GM12878 (cell line): ENCODE measurements at regions not wholly inside any gene's neighbourhood (a gene's known extent, or its start where the extent isn't known, plus 50 kb on each side); places are given as distances from the start of the nearest gene placed in this dataset.

Experiments used
- ATAC-seq: fragments of 200-7000 bp; cut with Tn5 transposase; 3 replicates; pipeline ENCODE4 v1.9.1; 2020; ENCODE audit warnings: mild to moderate bottlenecking, moderate library complexity
- BruUV-seq: library from RNA; stranded (reverse); fragments of 400-500 nt; replicated peaks from 2 replicates; lab custom pipeline; 2021; lab: Mats Ljungman, UMichigan
- CTCF ChIA-PET: fragments of 300-600 bp; sonication (Branson Sonifier 250); formaldehyde crosslinking; extraction: SDS; loops from one replicate; lab custom pipeline; 2021; ENCODE audit warnings: inconsistent platforms; lab: Yijun Ruan, JAX
- POLR2A ChIA-PET: fragments of 350-600 bp; formaldehyde crosslinking; extraction: SDS; loops from one replicate; lab custom pipeline; 2021; ENCODE audit warnings: inconsistent platforms; lab: Charles Lee
- RAD21 ChIA-PET: fragments of 300-600 bp; sonication (Branson Sonifier 250); formaldehyde crosslinking; loops from one replicate; lab custom pipeline; 2023; ENCODE audit warnings: antibody characterized with exemption; ENCODE audit not compliant: unreplicated experiment; lab: Charles Lee
- SMC1A ChIA-PET: fragments of 300-600 bp; sonication (Branson Sonifier 250); formaldehyde crosslinking; loops from one replicate; lab custom pipeline; 2023; ENCODE audit not compliant: unreplicated experiment, uncharacterized antibody; lab: Charles Lee
- DNase-seq: peaks from one replicate; pipeline ENCODE4 v3.0.0-alpha.2; 2011; ENCODE audit warnings: low read depth, low spot score
- FAIRE-seq: peaks from 3 replicates; lab custom pipeline; 2011; peaks lifted over from hg19 to GRCh38; lab: Jason Lieb, UNC
- H2AFZ ChIP-seq: 2 replicates; pipeline ENCODE4 v1.6.0; 2011; ENCODE audit warnings: low read depth, low read length, control low read depth; ENCODE audit not compliant: control insufficient read depth
- H3K27ac ChIP-seq: 2 replicates; pipeline ENCODE4 v1.5.1; 2011; ENCODE audit warnings: control low read depth; ENCODE audit not compliant: control insufficient read depth, insufficient read depth
- H3K27me3 ChIP-seq, 2 experiments: replicated peaks in 1 of 2; 2 replicates each; pipeline versions ENCODE4 v1.6.0 to v1.6.1; 2011; ENCODE audit warnings: low read length in 1 of 2; ENCODE audit not compliant: control insufficient read depth in 2 of 2, insufficient read depth in 2 of 2
- H3K36me3 ChIP-seq, 2 experiments: 2 replicates each; pipeline ENCODE4 v1.5.1; 2011; ENCODE audit warnings: low read length in 1 of 2; ENCODE audit not compliant: control insufficient read depth in 2 of 2, insufficient read depth in 2 of 2
- H3K4me1 ChIP-seq: 2 replicates; pipeline ENCODE4 v1.6.1; 2011; ENCODE audit warnings: mild to moderate bottlenecking, low read length, moderate library complexity, mixed read lengths; ENCODE audit not compliant: control insufficient read depth, insufficient read depth
- H3K4me2 ChIP-seq: 2 replicates; pipeline ENCODE4 v1.6.0; 2011; ENCODE audit warnings: control low read depth; ENCODE audit not compliant: control insufficient read depth, insufficient read depth
- H3K4me3 ChIP-seq: fragments of 200-600 bp; sonication (generic); 2 replicates; pipeline ENCODE4 v1.5.1; 2016
- H3K79me2 ChIP-seq: 2 replicates; pipeline ENCODE4 v1.6.0; 2011; ENCODE audit warnings: low read length; ENCODE audit not compliant: control insufficient read depth, insufficient read depth
- H3K9ac ChIP-seq: 2 replicates; pipeline ENCODE4 v1.8.0; 2011; ENCODE audit warnings: low read length, control low read depth, mixed read lengths; ENCODE audit not compliant: control insufficient read depth, insufficient read depth
- H3K9me3 ChIP-seq: replicated peaks from 3 replicates; pipeline ENCODE4 v1.5.1; 2011; ENCODE audit warnings: mild to moderate bottlenecking, low read length; ENCODE audit not compliant: control insufficient read depth, insufficient read depth
- H4K20me1 ChIP-seq: 2 replicates; pipeline ENCODE4 v1.6.0; 2011; ENCODE audit not compliant: control insufficient read depth, insufficient read depth
- BCL11A ChIP-seq: IDR thresholded peaks from 2 replicates; pipeline ENCODE4 v1.6.1; 2011; ENCODE audit warnings: low read depth, low read length
- BMI1 ChIP-seq: fragments of 450-650 bp; IDR thresholded peaks from 2 replicates; pipeline ENCODE4 v1.6.1; 2016; ENCODE audit warnings: mild to moderate bottlenecking, moderate library complexity, borderline replicate concordance
- CHD1 ChIP-seq: IDR thresholded peaks from 2 replicates; pipeline ENCODE4 v1.6.1; 2012; ENCODE audit warnings: low read depth, low read length, improper control_type of control experiment
- EP300 ChIP-seq, 2 experiments: fragments of 150-350 bp in 1 of 2; IDR thresholded peaks; 2 replicates each; pipeline ENCODE4 v1.6.1; 2011 to 2012; ENCODE audit warnings: low read depth in 2 of 2, low read length in 2 of 2, borderline replicate concordance in 1 of 2, improper control_type of control experiment in 1 of 2, inconsistent platforms in 1 of 2; ENCODE audit not compliant: control insufficient read depth in 1 of 2
- EZH2 ChIP-seq: IDR thresholded peaks from 2 replicates; pipeline ENCODE4 v1.6.1; 2012; ENCODE audit warnings: low read depth, mild to moderate bottlenecking, control low read depth, inconsistent platforms, low read length, borderline replicate concordance; ENCODE audit not compliant: control insufficient read depth
- FOXM1 ChIP-seq: IDR thresholded peaks from 2 replicates; pipeline ENCODE4 v1.6.1; 2012; ENCODE audit warnings: low read depth, mild to moderate bottlenecking, inconsistent platforms, low read length, moderate library complexity
- JUNB ChIP-seq: IDR thresholded peaks from 2 replicates; pipeline ENCODE4 v1.6.1; 2016; ENCODE audit warnings: antibody characterized with exemption, mild to moderate bottlenecking
- MEF2A ChIP-seq: IDR thresholded peaks from 2 replicates; pipeline ENCODE4 v1.6.1; 2011; ENCODE audit warnings: low read depth, mild to moderate bottlenecking, low read length, moderate library complexity; ENCODE audit not compliant: insufficient read depth
- MEF2B ChIP-seq: fragments of 450-650 bp; IDR thresholded peaks from 2 replicates; pipeline ENCODE4 v1.6.1; 2018; ENCODE audit warnings: mild to moderate bottlenecking, moderate library complexity; ENCODE audit not compliant: partially characterized antibody, poor library complexity, severe bottlenecking
- NFIC ChIP-seq: IDR thresholded peaks from 2 replicates; pipeline ENCODE4 v1.6.1; 2012; ENCODE audit warnings: low read depth, mild to moderate bottlenecking, inconsistent platforms, low read length, moderate library complexity
- NFYA ChIP-seq: IDR thresholded peaks from 2 replicates; pipeline ENCODE4 v1.6.1; 2011; ENCODE audit warnings: low read depth, mild to moderate bottlenecking, low read length, improper control_type of control experiment, borderline replicate concordance
- PAX5 ChIP-seq: IDR thresholded peaks from 2 replicates; pipeline ENCODE4 v1.6.1; 2011; ENCODE audit warnings: low read depth, low read length, borderline replicate concordance
- TBL1XR1 ChIP-seq: IDR thresholded peaks from 2 replicates; pipeline ENCODE4 v1.6.1; 2012; ENCODE audit warnings: low read depth, low read length, improper control_type of control experiment
- WGBS: methylation state at CpG from one replicate; pipeline ENCODE4 v1.1.6; 2016; ENCODE audit warnings: low lambda C conversion rate; ENCODE audit not compliant: insufficient replicate concordance, insufficient coverage; ENCODE audit errors: missing lambda C conversion rate; 5-methylcytosine and 5-hydroxymethylcytosine counted together
- in situ Hi-C: fragments of 300-500 bp; cut with MboI; formaldehyde crosslinking; loops from 9 replicates; pipeline ENCODE4 v1.14.3; 2018; ENCODE audit warnings: mixed read lengths
- intact Hi-C: fragments of 100-400 bp; cut with micrococcal nuclease; formaldehyde crosslinking; loops from one replicate; pipeline ENCODE4 v1.14.2; 2022; ENCODE audit not compliant: unreplicated experiment

- ChIA-PET RAD21 (no interaction called here), POLR2A (interaction anchor here (0.6 kb wide), 1 partner anchor 17 kb away, joined by 4 read pairs; no protein-coding TSS in a partner anchor), CTCF (interaction anchor here (1.1 kb wide), 1 partner anchor 62 kb away, joined by 3 read pairs; no protein-coding TSS in a partner anchor), SMC1A (no interaction called here)
- in situ Hi-C loops: no loop called here
- Histone ChIP-seq H3K27ac (no peak overlapping the region), H3K4me2 (no peak overlapping the region), H3K9ac (no peak overlapping the region), H3K79me2 (no peaks in the 10 kb centered on the region), H3K9me3 (no peaks in the 10 kb centered on the region), H3K36me3 (no peaks in the 10 kb centered on the region), H4K20me1 (no peaks in the 10 kb centered on the region), H3K4me1 (no peaks in the 10 kb centered on the region), H3K4me3 (no peak overlapping the region), H2AFZ (no peak overlapping the region), H3K27me3 (peaks cover 0 to 2% of the 10 kb centered on the region in 2 experiments; a peak in 3 of 4 replicates)
- intact Hi-C loops: no loop called here
- 0% methylated on average over 1 of the region's 2 CpGs for WGBS
- ATAC-seq: no peak
- TF ChIP-seq BMI1 (no peak), PAX5 (no peak), NFIC (no peak), TBL1XR1 (no peak), NFYA (no peak), JUNB (no peak), BCL11A (no peak), EZH2 (no peak), FOXM1 (no peak), EP300 (IDR thresholded peaks at IDR 0.05; ENCODE audit: borderline replicate concordance in 1 of 2, control insufficient read depth in 1 of 2, low read depth in 2 of 2, low read length in 2 of 2) (no peak), MEF2A (no peak), CHD1 (no peak), MEF2B (no peak)
- no peak for FAIRE-seq
- no TSS peak for BruUV-seq
- no peak for DNase-seq
Measured at GRCh38 chr1:203563291-203563690, 63.3 kb upstream of the ATP2B4 start.
